GM23338 (cell line): ENCODE measurements at regions not wholly inside any gene's neighbourhood (a gene's known extent, or its start where the extent isn't known, plus 50 kb on each side); places are given as distances from the start of the nearest gene placed in this dataset.

Experiments used
- ATAC-seq: fragments of 200-7000 bp; cut with Tn5 transposase; 3 replicates; pipeline ENCODE4 v1.9.1; 2020
- DNase-seq: peaks from one replicate; pipeline ENCODE4 v3.0.0-alpha.2; 2015; ENCODE audit warnings: low spot score
- H2AFZ ChIP-seq: fragments of 200-600 bp; sonication (generic); 2 replicates; pipeline ENCODE4 v1.8.0; 2016; ENCODE audit warnings: antibody characterized with exemption, mild to moderate bottlenecking, moderate library complexity
- H3F3A ChIP-seq: fragments of 200-600 bp; sonication (generic); replicated peaks from 2 replicates; pipeline ENCODE4 v1.8.0; 2017; ENCODE audit warnings: antibody characterized with exemption, mixed run types, low read depth
- H3K27ac ChIP-seq: fragments of 200-600 bp; sonication (generic); 2 replicates; pipeline ENCODE4 v1.6.1; 2016; ENCODE audit warnings: low read depth
- H3K27me3 ChIP-seq: fragments of 200-600 bp; sonication (generic); 2 replicates; pipeline ENCODE4 v1.8.0; 2016; ENCODE audit warnings: mild to moderate bottlenecking, mixed run types, moderate library complexity; ENCODE audit not compliant: insufficient read depth
- H3K36me3 ChIP-seq: fragments of 200-600 bp; sonication (generic); 2 replicates; pipeline ENCODE4 v1.8.0; 2016; ENCODE audit warnings: mild to moderate bottlenecking; ENCODE audit not compliant: insufficient read depth
- H3K4me1 ChIP-seq: fragments of 200-600 bp; sonication (generic); 2 replicates; pipeline ENCODE4 v1.8.0; 2016; ENCODE audit warnings: mild to moderate bottlenecking, moderate library complexity; ENCODE audit not compliant: insufficient read depth
- H3K4me2 ChIP-seq: fragments of 200-600 bp; sonication (generic); 2 replicates; pipeline ENCODE4 v1.7.1; 2017; ENCODE audit warnings: mixed run types
- H3K4me3 ChIP-seq: fragments of 200-600 bp; sonication (generic); 2 replicates; pipeline ENCODE4 v1.6.1; 2016; ENCODE audit warnings: mixed run types
- H3K79me2 ChIP-seq: fragments of 200-600 bp; sonication (generic); replicated peaks from 2 replicates; pipeline ENCODE4 v1.8.0; 2017; ENCODE audit warnings: mild to moderate bottlenecking; ENCODE audit not compliant: insufficient read depth
- H3K9me2 ChIP-seq: fragments of 200-600 bp; sonication (generic); 2 replicates; pipeline ENCODE4 v1.8.0; 2017; ENCODE audit not compliant: insufficient read depth
- H4K20me1 ChIP-seq: fragments of 200-600 bp; sonication (generic); replicated peaks from 2 replicates; pipeline ENCODE4 v1.8.0; 2017; ENCODE audit warnings: mild to moderate bottlenecking; ENCODE audit not compliant: insufficient read depth
- H3K27ac Mint-ChIP-seq: 2 replicates; pipeline ENCODE4 v1.8.0; 2020; ENCODE audit warnings: inconsistent platforms, mild to moderate bottlenecking, moderate library complexity, mixed read lengths
- H3K27me3 Mint-ChIP-seq: 3 replicates; pipeline ENCODE4 v1.8.0; 2022; ENCODE audit warnings: low read depth, mild to moderate bottlenecking, moderate library complexity, mixed read lengths, inconsistent platforms; ENCODE audit not compliant: insufficient read depth, poor library complexity
- H3K36me3 Mint-ChIP-seq: 3 replicates; pipeline ENCODE4 v1.8.0; 2021; ENCODE audit warnings: low read depth, mild to moderate bottlenecking, inconsistent platforms, moderate library complexity, mixed read lengths
- H3K4me1 Mint-ChIP-seq: 3 replicates; pipeline ENCODE4 v1.8.0; 2020; ENCODE audit warnings: mild to moderate bottlenecking, inconsistent platforms, mixed read lengths
- H3K4me3 Mint-ChIP-seq: 3 replicates; pipeline ENCODE4 v1.8.0; 2021; ENCODE audit warnings: moderate library complexity, mild to moderate bottlenecking, inconsistent platforms, mixed read lengths
- H3K9me3 Mint-ChIP-seq: 3 replicates; pipeline ENCODE4 v1.8.0; 2020; ENCODE audit warnings: moderate library complexity, mild to moderate bottlenecking, inconsistent platforms, mixed read lengths
- CREB1 ChIP-seq: fragments of 250-450 bp; sonication (Bioruptor Pico); IDR thresholded peaks from 2 replicates; pipeline ENCODE4 v1.5.0; 2020; ENCODE audit warnings: low read depth, mild to moderate bottlenecking, moderate library complexity
- EZH2 ChIP-seq: fragments of 200-600 bp; sonication (generic); IDR thresholded peaks from one replicate; pipeline ENCODE4 v1.8.0; 2017; ENCODE audit warnings: antibody characterized with exemption, mild to moderate bottlenecking, low read depth; ENCODE audit not compliant: unreplicated experiment
- EZH2phosphoT487 ChIP-seq: fragments of 200-600 bp; sonication (generic); IDR thresholded peaks from one replicate; pipeline ENCODE4 v1.8.1; 2018; ENCODE audit warnings: antibody characterized with exemption; ENCODE audit not compliant: unreplicated experiment
- JUNB ChIP-seq: IDR thresholded peaks from one replicate; pipeline ENCODE4 v1.6.1; 2016; ENCODE audit warnings: antibody characterized with exemption; ENCODE audit not compliant: unreplicated experiment
- NANOG ChIP-seq: IDR thresholded peaks from 2 replicates; pipeline ENCODE4 v1.6.1; 2016; ENCODE audit warnings: antibody characterized with exemption, borderline replicate concordance
- POLR2AphosphoS5 ChIP-seq: IDR thresholded peaks from 2 replicates; pipeline ENCODE4 v1.6.1; 2016; ENCODE audit warnings: antibody characterized with exemption, low read depth
- STAT1 ChIP-seq: IDR thresholded peaks from one replicate; pipeline ENCODE4 v1.6.1; 2016; ENCODE audit warnings: antibody characterized with exemption; ENCODE audit not compliant: unreplicated experiment
- ZNF114 ChIP-seq: fragments of 250-450 bp; sonication (Bioruptor Pico); IDR thresholded peaks from 2 replicates; pipeline ENCODE4 v1.5.0; 2020; ENCODE audit warnings: mild to moderate bottlenecking, moderate library complexity
- ZNF462 ChIP-seq: fragments of 250-450 bp; sonication (Bioruptor Pico); IDR thresholded peaks from 2 replicates; pipeline ENCODE4 v1.5.0; 2020; ENCODE audit warnings: mild to moderate bottlenecking, moderate library complexity

- TF ChIP-seq ZNF462 (no peak), JUNB (no peak), NANOG (no peak), EZH2 (no peak), ZNF114 (CRISPR knock-in tag) (no peak), STAT1 (no peak), EZH2phosphoT487 (no peak), CREB1 (CRISPR knock-in tag) (no peak)
Measured at GRCh38 chrX:13502590-13502989, 66.8 kb upstream of the EGFL6 start (continued).

GRCh38 chrX:13499736-13500135 lies 69.7 kb upstream of the EGFL6 start:
- Histone ChIP-seq H3K79me2 (no peaks in the 10 kb centered on the region), H2AFZ (no peak overlapping the region), H3K27ac (no peak overlapping the region), H3F3A (no peaks in the 10 kb centered on the region), H3K27me3 (no peaks in the 10 kb centered on the region), H3K36me3 (no peaks in the 10 kb centered on the region), H3K4me3 (no peak overlapping the region), H3K4me1 (no peaks in the 10 kb centered on the region), H3K4me2 (no peak overlapping the region), H4K20me1 (no peaks in the 10 kb centered on the region), H3K9me2 (no peaks in the 10 kb centered on the region)
- Mint-ChIP-seq H3K4me3 (no peak overlapping the region), H3K27me3 (peaks cover 2% of the 10 kb centered on the region), H3K27ac (no peak overlapping the region), H3K9me3 (no peaks in the 10 kb centered on the region), H3K36me3 (no peaks in the 10 kb centered on the region), H3K4me1 (no peaks in the 10 kb centered on the region)
- DNase-seq (no peak), ATAC-seq (no peak)
- TF ChIP-seq ZNF114 (CRISPR knock-in tag) (no peak), POLR2AphosphoS5 (no peak)
